ENCODE measurements at regions not wholly inside any gene's neighbourhood (a gene's known extent, or its start where the extent isn't known, plus 50 kb on each side); places are given as distances from the start of the nearest gene placed in this dataset.

DNA sequence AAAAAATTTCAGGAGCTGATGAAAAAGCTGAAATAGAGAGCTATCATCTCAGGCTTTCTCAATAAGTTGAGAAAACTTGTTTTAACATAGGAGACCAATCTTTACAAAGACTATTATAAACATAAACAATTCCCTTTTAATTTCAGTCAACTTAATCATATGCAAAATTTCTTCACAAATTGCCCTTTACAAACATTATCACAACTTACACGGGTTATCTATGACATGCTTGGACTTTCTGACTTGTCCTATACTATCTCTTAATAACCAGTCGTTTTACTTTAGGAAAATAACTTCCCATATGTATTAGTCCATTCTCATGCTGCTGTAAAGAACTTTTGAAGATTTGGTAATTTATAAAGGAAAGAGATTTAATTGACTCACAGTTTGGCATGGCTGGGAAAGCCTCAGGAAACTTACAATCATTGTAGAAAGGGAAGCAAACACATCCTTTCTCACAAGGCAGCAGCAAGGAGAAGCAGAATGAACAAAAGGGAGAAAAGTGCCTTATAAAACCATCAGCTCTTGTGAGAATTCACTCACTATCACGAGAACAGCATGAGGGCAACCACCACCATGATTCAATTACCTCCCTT is 1583.7 kb upstream of the CELF4 start:
- no peaks in the 10 kb centered on the region for H3K23me2 ChIP-seq (ENCODE audit: low read depth, low read length)
- H3K79me2 ChIP-seq (ENCODE audit: control insufficient read depth in 1 of 2, insufficient read depth in 2 of 2, low read length in 2 of 2): no peaks in the 10 kb centered on the region
- CTCF ChIA-PET (ENCODE audit: partially characterized antibody): interaction anchor here (1.0 kb wide), 1 partner anchor 13 kb away, joined by 3 read pairs; no protein-coding TSS in a partner anchor
- H3K56ac ChIP-seq (replicated peaks; ENCODE audit: insufficient read length, low read depth, low read length): no peak overlapping the region
- no peak overlapping the region for H3K27ac ChIP-seq (ENCODE audit: low read depth, low read length)
- H3K23ac ChIP-seq (ENCODE audit: insufficient read length): no peak overlapping the region
- H3K4me1 ChIP-seq (replicated peaks in 1 of 4; ENCODE audit: control insufficient read depth in 3 of 4, insufficient read depth in 4 of 4, low read length in 3 of 4): no peaks in the 10 kb centered on the region
- peaks cover 36 to 42% of the 10 kb centered on the region in 2 experiments for H3K9me3 ChIP-seq (ENCODE audit: insufficient read depth in 2 of 2, low read depth in 1 of 2, low read length in 1 of 2)
- no peaks in the 10 kb centered on the region for H3K27me3 ChIP-seq (replicated peaks in 1 of 4; ENCODE audit: control insufficient read depth in 3 of 4, extremely low read depth in 1 of 4, insufficient read depth in 3 of 4, low read length in 3 of 4)
- H3K9ac ChIP-seq (replicated peaks in 1 of 4; ENCODE audit: extremely low read depth in 1 of 4, low read depth in 3 of 4, low read length in 3 of 4): no peak overlapping the region
- no peak overlapping the region for H2BK5ac ChIP-seq (ENCODE audit: low read depth, low read length)
- no peak for DNase-seq (ENCODE audit: low read depth in 1 of 2, low spot score in 2 of 2)
- no peak overlapping the region for H3K4ac ChIP-seq (replicated peaks; ENCODE audit: insufficient read length, low read depth, low read length)
- TF ChIP-seq SP1 (IDR thresholded peaks at IDR 0.05; ENCODE audit: low read depth, low read length) (no peak), SUZ12 (IDR thresholded peaks at IDR 0.05; ENCODE audit: low read length) (no peak), YY1 (IDR thresholded peaks at IDR 0.05; ENCODE audit: low read depth, low read length) (no peak), CTBP2 (IDR thresholded peaks at IDR 0.05; ENCODE audit: borderline replicate concordance, insufficient read depth, insufficient read length, low read length) (no peak), POU5F1 (IDR thresholded peaks at IDR 0.05; ENCODE audit: low read depth, low read length) (no peak), HDAC6 (IDR thresholded peaks at IDR 0.05; ENCODE audit: low read depth, low read length) (no peak), SIX5 (IDR thresholded peaks at IDR 0.05; ENCODE audit: low read depth, low read length) (no peak), SAP30 (IDR thresholded peaks at IDR 0.05; ENCODE audit: insufficient read depth, insufficient replicate concordance, low read length) (no peak), JUND (IDR thresholded peaks at IDR 0.05; ENCODE audit: low read length) (no peak), ZNF274 (IDR thresholded peaks at IDR 0.05; ENCODE audit: borderline replicate concordance, extremely low read depth, low read length) (no peak)
- peaks cover 0 to 8% (median 0%) of the 10 kb centered on the region in 4 experiments; a peak in 2 of 8 replicates for H3K36me3 ChIP-seq (ENCODE audit: control insufficient read depth in 2 of 4, insufficient read depth in 4 of 4, low read length in 3 of 4)
- no peak overlapping the region for H2BK12ac ChIP-seq (ENCODE audit: low read depth, low read length)
- H3K18ac ChIP-seq (ENCODE audit: extremely low read depth, low read length): no peak overlapping the region
- H2BK120ac ChIP-seq (replicated peaks; ENCODE audit: low read depth, low read length): no peak overlapping the region
- POLR2A ChIA-PET (ENCODE audit: partially characterized antibody): no interaction called here
- H3K4me3 ChIP-seq (ENCODE audit: extremely low read depth in 1 of 4, insufficient read depth in 2 of 4, low read depth in 3 of 4, low read length in 4 of 4): no peak overlapping the region
- no peaks in the 10 kb centered on the region for H4K20me1 ChIP-seq (replicated peaks in 1 of 2; ENCODE audit: control insufficient read depth in 1 of 2, insufficient read depth in 2 of 2, low read length in 2 of 2)
- H3K4me2 ChIP-seq (ENCODE audit: insufficient read depth in 1 of 2, low read depth in 2 of 2, low read length in 2 of 2): no peak overlapping the region
- no peak for FAIRE-seq
- H4K8ac ChIP-seq (ENCODE audit: extremely low read depth, insufficient read depth, low read length): no peak overlapping the region
- no peak overlapping the region for H3K14ac ChIP-seq (ENCODE audit: insufficient read length)
- no peak overlapping the region for H2BK15ac ChIP-seq (ENCODE audit: low read length)
- WGBS, 2 experiments (ENCODE audit: extremely low coverage in 1 of 2, insufficient coverage in 1 of 2, insufficient read length in 1 of 2, insufficient replicate concordance in 2 of 2, low coverage in 1 of 2, low lambda C conversion rate in 2 of 2, missing lambda C conversion rate in 1 of 2): 68% methylated on average over 3 of the region's 3 CpGs; no CpG with 5 or more reads in 1 of the 2 experiments
- H4K5ac ChIP-seq (ENCODE audit: insufficient read length, low read depth, low read length): no peak overlapping the region
- no peak overlapping the region for H2BK20ac ChIP-seq (ENCODE audit: low read length)
- no peak overlapping the region for H4K91ac ChIP-seq (replicated peaks; ENCODE audit: insufficient read length, low read length)
- no peak overlapping the region for H2AK5ac ChIP-seq (ENCODE audit: low read depth, low read length)
- H3K79me1 ChIP-seq (ENCODE audit: low read depth, low read length): no peaks in the 10 kb centered on the region
- H2AFZ ChIP-seq (ENCODE audit: low read length): no peak overlapping the region

All from H1 (cell line).